HG03457 (cell line): ENCODE measurements at regions not wholly inside any gene's neighbourhood (a gene's known extent, or its start where the extent isn't known, plus 50 kb on each side); places are given as distances from the start of the nearest gene placed in this dataset.
"Not testable (repeated sequence)": the region's sequence is repeated elsewhere in the genome, so short reads cannot be mapped to it uniquely, and the experiment has no call there.

Experiments used
- ATAC-seq: cut with Tn5 transposase; IDR thresholded peaks from one replicate; pipeline ENCODE4 v1.9.1; 2021; ENCODE audit warnings: moderate number of reproducible peaks; ENCODE audit not compliant: unreplicated experiment

DNA sequence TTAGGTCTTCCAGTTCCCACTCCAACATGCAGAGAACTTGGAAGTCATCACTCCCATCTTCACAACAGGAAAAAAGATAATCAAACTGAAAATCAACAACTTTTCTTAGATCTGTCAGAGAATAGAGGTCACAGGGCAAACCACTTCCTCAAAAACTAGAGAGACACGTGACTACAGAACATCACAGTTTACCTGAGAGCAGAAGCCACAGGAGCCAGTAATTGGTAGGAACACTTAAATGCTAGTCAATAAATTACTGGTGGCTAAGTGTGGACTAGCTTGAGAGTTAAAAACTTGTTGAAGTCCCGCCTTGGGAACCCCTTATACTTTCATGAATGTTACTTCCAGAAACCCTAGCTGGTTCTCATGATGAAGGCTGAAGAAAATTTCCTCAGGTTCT is 81.1 kb downstream of the THSD1 start:
- not testable (repeated sequence) for ATAC-seq

- ATAC-seq = no peak
Measured at GRCh38 chr13:52319876-52320275, 86.1 kb downstream of the THSD1 start.

DNA sequence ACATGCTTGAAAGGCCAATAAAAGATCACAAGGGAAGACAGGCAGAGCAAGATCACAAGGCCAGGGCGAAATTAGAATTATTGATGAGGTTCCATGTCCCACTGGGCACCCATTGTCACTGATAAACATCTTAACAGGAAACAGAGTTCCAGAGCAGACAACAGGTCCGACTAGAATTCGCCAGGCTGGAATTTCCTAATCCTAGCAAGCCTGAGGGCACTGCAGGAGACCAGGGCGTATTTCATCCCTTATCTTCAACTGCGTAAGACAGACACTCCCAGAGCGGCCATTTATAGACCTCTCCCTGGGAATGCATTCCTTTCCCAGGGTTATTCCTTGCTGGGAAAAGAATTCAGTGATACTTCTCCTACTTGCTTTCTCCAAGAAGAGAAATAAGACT is 96.1 kb downstream of the THSD1 start:
- ATAC-seq = not testable (repeated sequence)

DNA sequence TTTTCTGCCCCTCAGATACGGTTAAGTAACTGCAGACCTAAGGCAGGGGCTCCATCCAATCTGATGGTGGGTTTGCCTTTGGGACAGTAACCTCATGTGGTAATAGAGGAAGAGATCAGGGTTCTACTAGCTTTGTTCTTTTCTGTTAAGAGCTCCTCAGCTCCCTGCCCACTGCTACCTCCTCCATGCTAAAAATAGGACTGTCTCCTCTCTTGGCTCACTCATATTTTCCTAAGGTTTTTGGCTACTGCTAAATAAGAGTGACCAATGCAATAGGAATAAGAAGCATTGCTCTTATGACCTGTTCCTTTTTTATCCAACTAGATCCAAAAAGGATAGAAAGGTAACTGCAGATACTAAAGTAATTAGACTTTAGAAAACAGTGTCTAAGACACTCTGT is 99.6 kb downstream of the THSD1 start:
- not testable (repeated sequence) for ATAC-seq

GRCh38 chr13:52303098-52303497 is 102.9 kb downstream of the THSD1 start:
- ATAC-seq = not testable (repeated sequence)

GRCh38 chr13:52302688-52303087 is 103.3 kb downstream of the THSD1 start:
- ATAC-seq = not testable (repeated sequence)

DNA sequence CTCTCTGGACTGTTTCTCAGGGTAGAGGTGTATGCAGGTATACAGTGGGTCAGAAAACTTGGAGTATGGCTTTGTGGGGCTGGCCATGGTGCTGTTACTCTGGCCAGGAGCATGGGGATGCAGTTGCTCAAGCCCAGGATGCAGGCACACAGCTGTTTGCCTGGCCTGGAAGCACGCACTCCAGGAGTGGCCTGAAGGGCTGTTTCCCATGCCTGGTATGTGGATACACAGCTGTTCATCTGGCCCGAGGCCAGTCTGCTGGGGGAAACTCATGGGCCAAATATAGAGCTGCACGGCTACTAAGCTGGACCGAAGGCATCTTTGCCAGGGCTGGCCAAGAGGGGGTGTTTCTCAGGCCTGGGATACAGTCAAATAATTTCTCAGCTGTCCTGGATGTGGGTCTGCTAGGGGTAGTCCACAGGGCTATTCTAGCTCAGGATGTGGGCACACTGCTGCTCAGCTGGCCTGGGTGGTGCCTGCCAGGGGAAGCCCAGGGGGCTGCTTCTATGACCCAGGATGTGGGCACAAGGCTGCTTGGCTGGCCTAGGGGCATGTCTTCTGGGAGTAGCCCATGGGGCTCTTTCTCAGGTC is 104.1 kb downstream of the THSD1 start:
- not testable (repeated sequence) for ATAC-seq

GRCh38 chr13:52298079-52298661 is 107.8 kb downstream of the THSD1 start:
- not testable (repeated sequence) for ATAC-seq

- ATAC-seq = not testable (repeated sequence)
Measured at GRCh38 chr13:52288891-52289290, 117.1 kb downstream of the THSD1 start.

- ATAC-seq = not testable (repeated sequence)
Measured at GRCh38 chr13:52281387-52281786, 122.0 kb upstream of the NEK3 start.

GRCh38 chr13:52279408-52279807 is 120.0 kb upstream of the NEK3 start:
- not testable (repeated sequence) for ATAC-seq

- not testable (repeated sequence) for ATAC-seq
Measured at GRCh38 chr13:52254299-52254698, 94.9 kb upstream of the NEK3 start.

DNA sequence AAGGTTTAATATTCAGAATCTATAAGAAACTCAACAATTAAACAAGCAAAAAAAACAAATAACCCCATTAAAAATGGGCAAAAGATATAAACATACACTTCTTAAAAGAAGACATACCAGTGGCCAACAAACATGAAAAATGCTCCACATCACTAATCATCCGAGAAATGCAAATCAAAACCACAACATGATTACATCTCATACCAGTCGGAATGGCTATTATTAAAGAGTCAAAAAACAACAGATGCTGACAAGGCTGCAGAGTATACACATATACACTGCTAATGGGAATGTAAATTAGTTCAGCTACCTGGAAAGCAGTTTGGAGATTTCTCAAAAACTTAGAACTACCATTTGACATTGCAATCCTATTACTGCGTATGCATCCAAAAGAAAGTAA is 81.4 kb upstream of the NEK3 start:
- peak; percentile 88 for ATAC-seq

DNA sequence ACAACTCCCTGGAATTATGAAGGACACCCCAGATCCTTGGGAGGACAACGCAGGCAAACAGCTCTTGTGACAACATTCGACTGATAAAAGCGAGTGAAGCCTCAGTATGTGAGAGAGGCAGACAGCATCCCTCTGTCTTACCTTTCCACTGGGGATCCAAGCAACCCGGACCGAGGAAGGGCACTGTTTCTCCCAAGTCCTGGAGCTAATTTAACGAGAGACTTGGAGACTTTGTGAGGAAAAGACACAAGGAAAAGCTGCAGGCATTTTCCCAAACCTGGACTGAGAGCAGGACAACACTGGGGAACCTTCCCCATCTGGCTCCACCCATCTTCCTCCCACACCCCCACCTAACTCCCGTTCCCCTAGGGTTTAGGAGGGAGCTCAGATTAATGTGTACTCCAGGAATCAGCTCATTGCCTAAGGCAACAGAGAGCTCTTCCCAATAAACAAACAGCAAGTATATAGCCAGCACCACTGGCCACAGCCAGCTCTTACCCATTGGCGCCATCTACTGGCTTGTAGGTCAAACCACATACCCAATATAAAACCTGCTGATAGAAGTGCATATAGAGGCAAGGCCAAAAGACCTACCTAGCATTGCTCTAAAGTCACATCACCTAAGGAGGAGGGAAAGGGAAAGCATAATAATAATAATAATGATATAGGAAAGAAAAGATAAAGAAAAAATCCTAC is 76.7 kb upstream of the NEK3 start:
- peak; percentile 63 for ATAC-seq

- not testable (repeated sequence) for ATAC-seq
Measured at GRCh38 chr13:52234928-52235327, 75.5 kb upstream of the NEK3 start.

DNA sequence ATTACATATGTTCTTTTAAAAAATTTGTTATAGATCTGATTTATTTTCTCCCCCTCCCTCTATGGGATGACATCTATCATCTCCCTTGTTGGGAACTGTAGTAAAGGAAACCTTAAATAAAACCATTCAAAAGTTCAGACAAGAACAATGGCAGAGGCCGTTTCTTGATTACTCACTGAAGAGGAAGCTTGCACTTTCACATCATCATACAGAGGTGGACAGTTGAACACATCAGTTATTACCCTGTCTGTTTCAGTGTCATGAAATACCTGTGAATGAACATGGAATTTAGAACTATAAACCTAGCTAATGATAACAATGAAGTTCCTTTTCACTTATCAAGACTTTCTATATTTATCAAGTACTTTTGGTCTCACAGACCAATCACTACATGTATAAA is 63.7 kb upstream of the NEK3 start:
- not testable (repeated sequence) for ATAC-seq

GRCh38 chr13:52213920-52214319 is 54.5 kb upstream of the NEK3 start:
- ATAC-seq = not testable (repeated sequence)

- not testable (repeated sequence) for ATAC-seq
Measured at GRCh38 chr13:52212886-52213285, 53.5 kb upstream of the NEK3 start.

- ATAC-seq = not testable (repeated sequence)
Measured at GRCh38 chr13:52211416-52211776, 52.0 kb upstream of the NEK3 start.

- ATAC-seq = not testable (repeated sequence)
Measured at GRCh38 chr13:52210564-52211415, 51.4 kb upstream of the NEK3 start.
